COLO668 (cell line): ENCODE measurements at regions not wholly inside any gene's neighbourhood (a gene's known extent, or its start where the extent isn't known, plus 50 kb on each side); places are given as distances from the start of the nearest gene placed in this dataset.

Experiments used
- DNase-seq: peaks from one replicate; lab custom pipeline; 2025; ENCODE audit not compliant: unreplicated experiment; lab: John Stamatoyannopoulos, UW

- no peak for DNase-seq
These were observed 212.5 kb upstream of the IER5L start for GRCh38 chr9:129390541-129390940.

DNA sequence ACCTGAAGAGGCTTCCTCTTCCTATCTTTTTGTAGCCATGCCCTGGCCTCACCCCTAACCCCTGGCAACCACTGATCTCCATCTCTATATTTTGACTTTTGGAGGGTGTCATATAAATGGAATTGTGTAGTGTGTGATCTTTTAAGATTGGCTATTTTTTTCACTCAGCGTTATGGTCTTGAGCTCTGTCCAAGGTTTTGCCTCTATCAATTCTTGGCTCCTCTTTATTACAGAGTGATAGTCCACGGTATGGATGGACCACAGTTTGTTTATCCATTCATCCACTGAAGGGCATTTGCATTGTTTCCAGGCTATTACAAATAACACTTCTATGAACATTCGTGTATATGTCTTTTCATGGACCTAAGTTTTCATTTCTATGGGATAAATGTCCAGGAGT is 209.8 kb upstream of the IER5L start:
- DNase-seq = no peak

DNA sequence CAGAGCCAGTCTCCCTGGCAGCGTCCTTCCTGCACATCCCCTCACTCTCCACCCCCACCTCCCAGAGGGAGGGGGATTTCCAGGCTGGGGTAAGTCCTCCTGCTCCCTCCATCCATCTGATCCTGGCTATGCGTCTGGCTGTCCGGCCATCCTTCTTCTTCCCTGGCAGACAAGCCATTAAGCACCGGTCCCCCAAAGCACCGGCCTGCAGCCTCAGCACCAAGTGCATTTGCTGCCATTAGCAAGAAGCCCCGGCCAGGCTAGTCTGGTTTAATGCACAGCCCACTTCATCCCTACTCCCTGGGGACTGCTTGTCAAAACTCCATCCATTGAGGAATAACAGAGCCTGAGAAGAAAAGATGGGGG is 208.7 kb upstream of the IER5L start:
- DNase-seq = no peak

DNA sequence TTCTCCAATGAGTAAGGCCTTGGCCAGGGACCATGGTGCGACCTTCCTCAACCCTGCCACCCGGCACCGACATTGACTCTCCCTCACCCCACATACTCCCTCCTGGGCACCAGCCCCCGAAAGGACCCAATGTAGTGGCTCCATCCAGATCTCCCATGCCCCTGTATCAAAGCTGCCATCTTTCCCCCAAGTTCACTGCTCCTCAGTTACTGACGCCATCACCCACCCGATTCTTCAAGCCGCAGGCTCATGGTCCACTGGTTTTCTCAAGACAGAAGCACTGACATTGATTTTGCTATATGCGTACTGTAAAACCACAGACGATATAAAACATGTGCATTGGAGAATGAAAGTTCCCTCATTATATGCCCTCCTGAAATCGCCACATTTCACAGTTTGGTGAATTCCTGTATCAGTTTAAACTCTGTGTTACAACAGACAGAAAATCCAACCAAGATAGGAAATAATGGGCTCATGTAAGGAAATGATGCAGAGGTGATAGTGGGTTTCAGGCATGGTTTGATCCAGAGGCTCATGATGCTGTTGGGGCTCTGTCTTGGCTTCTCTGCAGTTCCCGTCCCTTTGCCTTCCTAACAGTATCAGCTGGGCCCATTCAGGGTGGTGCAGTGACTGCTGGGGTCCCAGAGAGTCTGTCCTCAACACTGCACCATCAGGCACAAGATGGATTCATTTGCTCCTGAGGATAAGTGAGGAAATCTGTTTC is 207.3 kb upstream of the IER5L start:
- no peak for DNase-seq

DNA sequence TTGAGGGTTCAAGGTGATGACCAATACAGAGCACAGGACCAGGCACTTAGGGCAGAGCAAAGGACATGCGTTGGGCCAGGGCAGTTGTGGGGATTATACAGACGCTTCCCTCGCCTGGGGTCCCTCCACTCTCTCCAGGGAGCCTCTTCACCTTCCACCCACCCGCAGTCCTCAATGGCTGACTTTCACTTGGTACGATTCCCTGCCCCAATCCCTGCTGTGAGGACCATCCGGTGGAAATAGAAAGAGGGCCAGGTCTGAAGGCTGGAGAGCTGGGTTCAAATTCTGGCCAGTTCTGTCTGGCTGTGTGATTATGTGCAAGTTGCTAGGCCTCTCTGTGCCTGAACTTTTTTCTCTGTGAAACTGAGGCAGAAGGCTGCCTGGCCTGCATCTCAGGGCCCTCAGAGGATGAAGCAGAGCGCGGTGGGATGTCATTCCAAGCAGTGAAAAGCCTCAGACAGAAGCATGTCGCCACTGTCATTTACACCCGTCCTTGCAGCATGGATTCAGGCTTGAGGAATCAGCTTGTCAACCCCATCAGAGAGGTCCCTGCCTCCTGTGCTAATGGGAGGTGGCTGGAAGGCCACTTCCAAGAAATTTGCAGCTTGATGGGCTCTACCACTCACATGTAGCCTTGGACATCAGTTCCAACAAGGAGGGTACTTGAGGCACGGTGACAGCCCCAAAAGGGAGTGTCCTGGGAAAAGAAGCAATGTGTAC is 206.6 kb upstream of the IER5L start:
- no peak for DNase-seq

DNA sequence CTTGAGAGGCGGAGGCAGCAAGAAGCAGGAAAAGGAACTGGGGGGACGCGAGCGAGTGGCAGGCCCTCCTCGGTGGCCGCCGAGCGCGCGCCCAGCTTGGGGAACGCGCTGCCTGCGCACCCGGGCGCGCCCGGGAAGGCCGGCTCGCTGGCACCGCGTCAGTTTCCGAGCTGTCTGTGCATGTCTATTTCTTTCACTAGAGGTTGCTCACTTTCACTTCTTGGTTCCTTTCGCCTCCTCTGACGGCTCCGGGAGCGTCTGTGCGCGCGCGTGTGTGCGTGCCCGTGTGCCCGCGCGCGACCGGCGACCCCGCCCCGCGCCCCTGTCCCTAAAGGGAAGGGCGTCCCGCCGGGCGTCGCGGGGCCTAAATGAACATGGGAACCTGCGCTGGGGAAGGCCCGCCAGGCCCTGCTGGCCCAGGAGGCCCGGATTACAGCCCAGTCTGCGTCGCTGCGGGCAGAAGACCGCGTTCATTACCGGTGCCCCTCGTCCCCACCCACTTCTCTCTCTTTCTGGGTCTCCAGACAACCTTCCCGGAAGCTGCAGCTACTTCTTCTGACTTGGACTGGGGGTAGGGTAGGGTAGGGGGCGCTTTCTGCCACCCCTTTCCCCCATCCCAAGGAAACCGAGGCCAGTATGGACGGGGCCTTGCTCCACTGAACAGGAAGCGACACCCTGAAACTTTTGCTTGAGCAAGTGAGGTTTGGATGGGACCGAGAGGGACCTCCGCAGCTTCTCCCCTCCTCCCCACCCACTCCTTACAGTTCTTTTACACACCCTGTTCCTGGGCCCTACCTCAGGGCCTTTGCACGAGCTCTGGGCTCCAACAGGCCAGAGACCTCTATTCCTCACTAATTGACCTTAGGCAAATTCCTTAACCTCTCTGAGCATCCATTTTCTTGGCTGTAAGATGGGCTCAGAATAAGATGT is 205.8 kb upstream of the IER5L start:
- peak; percentile 64 for DNase-seq

DNA sequence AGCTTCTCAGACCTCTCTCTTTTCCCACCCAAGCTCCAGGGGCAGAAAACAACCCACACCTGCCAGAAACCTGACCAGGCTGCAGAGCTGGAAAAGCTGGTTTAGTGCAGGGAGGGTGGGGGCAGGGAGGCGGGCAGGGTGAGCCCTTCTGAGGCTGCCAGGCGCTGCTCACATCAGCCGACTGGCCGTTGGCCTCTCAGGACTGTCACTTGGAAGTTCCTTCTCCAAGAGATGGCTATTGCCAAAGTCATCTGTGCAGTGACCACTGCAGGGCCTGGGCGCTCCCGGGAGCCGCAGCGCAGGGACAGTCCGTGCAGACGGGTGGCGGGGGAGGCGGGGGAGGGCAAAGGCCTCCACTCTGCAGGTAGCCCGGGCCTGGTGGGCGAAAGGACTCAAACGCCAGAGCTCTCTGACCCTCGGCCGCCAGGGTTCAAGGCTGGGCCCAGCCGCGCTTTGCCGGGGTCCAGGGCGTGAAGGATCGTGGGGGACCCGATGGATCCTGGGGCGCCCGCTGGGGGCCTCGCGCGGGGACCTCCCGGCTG is 205.0 kb upstream of the IER5L start:
- peak; percentile 80 for DNase-seq

GRCh38 chr9:129382281-129383018 is 204.4 kb upstream of the IER5L start:
- DNase-seq = peak; percentile 46

GRCh38 chr9:129381481-129381957 is 203.5 kb upstream of the IER5L start:
- DNase-seq = no peak

DNA sequence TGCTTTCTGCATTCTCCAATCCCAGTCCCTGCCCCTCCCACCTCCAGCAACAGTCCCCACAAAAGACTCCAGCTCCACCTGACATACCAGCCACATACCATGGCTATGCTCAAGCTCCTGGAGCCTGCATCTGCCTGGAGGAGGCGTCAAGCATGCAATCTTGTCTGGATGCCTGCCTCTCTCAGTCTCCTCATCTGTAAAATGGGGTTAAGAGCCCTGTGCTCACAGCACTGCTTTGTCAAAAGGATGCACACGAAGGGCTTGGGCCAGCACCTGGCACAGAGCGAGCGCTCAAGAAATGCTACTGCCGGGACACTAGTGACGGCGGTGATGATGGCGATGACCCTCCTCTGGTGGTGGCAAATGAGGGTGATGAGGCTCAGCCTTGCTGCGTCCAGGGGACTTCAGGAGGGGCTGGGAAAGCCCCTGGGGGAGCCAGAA is 202.9 kb upstream of the IER5L start:
- DNase-seq = no peak

GRCh38 chr9:129379886-129380285 is 201.8 kb upstream of the IER5L start:
- DNase-seq = no peak

DNA sequence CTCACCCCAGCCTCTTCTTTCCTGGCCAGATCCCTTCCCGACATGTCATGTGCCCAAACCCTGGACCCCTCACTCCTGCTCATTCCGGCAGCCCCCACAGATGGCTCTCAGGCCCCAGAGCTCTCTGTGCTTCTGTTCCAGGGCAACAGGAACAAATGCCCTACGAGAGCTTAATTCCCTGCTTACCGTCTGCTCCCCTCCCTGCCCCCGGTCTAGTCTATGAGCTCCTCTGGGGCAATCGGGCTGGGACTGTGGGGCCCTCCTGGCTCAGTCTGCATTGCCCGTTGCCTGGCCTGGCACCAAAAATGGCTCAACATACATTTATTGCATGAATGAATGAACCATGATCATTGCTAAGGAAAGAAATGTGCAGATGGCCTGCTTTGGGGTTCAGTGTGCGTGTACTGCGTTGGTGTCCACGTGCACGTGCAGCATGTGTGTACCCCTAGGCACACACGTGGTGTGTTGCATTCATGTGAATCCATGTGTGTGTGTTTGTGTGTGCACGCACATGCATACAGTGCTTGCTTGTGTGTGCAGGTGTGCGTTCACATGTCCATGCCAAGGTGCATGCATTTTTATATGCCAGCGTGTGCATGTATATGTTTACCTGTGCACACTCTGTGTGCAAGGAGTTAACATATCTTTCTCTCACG is 201.2 kb upstream of the IER5L start:
- DNase-seq = no peak

GRCh38 chr9:129377931-129378661 is 200.0 kb upstream of the IER5L start:
- DNase-seq = no peak

GRCh38 chr9:129377181-129377580 is 199.1 kb upstream of the IER5L start:
- DNase-seq = no peak

DNA sequence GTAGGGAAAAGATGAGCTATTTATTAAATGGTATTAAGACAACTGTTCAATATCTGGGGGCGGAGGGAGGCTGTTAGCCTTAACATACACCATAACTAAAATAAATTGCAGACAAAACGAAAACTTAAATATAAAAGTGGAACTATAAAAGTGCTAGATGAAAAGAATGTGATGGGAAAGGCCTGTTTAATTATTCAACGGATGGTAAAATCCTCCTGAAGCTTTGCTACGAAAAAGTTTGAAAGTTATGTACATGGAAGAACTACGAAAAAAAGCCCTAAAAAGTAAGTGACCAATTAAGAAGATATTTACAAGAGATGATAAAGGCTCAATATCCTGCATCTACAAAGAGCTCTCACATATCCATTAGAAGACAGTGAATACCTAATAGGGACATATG is 197.8 kb upstream of the IER5L start:
- no peak for DNase-seq

DNA sequence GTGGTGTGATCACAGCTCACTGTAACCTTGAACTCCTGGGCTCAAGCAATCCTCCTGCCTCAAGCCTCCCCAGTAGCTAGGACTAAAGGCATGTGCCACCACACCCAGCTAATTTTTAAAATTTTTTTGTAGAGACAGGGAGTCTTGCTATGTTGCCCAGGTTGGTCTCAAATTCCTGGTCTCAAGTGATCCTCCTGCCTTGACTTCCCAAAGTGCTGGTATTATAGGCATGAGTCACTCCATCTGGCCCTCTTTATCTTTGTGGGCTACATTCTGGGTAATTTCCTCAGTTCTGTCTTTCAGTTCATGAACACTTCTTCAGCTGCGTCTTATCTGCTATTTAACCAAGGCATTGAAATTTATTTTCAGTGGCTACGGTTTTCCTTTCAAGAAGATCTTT is 196.6 kb upstream of the IER5L start:
- DNase-seq = no peak

DNA sequence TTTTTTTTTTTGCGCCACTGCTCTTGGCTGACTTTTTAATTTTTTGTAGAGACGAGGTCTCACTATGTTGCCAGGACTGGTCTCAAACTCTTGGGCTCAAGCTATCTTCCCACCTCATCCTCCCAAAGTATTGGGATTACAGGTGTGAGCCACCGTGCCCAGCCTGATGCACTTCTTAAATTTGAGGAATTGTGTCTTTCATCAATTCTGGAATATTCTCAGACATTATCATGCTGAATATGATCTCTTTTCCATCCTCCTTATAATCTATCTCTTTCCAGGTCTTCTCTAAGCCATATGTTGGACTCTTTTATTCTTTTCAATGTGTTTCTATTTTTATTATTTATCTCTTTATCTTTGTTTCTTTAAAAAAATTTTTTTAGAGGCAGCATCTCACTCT is 196.2 kb upstream of the IER5L start:
- no peak for DNase-seq

- DNase-seq = no peak
These were observed 195.3 kb upstream of the IER5L start for GRCh38 chr9:129373361-129373760.

- DNase-seq = no peak
These were observed 192.7 kb upstream of the IER5L start for GRCh38 chr9:129370770-129371169.
